Body of pancreas (tissue), 4 donors: ENCODE measurements at regions not wholly inside any gene's neighbourhood (a gene's known extent, or its start where the extent isn't known, plus 50 kb on each side); places are given as distances from the start of the nearest gene placed in this dataset.

Experiments
- POLR2A ChIP-seq, 3 donors: fragments of 450-650 bp; IDR thresholded peaks; one replicate each; pipeline ENCODE4 v1.6.1; 2016; ENCODE audit warnings: antibody characterized with exemption in 3 of 3, mild to moderate bottlenecking in 2 of 3
- TF ChIP-seq, protein P1 (sequence below), 7 experiments: fragments of 450-650 bp in 4 of 7; fragments of 200-600 bp in 3 of 7; sonication (generic) in 3 of 7; IDR thresholded peaks; one replicate each; pipeline ENCODE4 v1.5.1; 2016 to 2019; ENCODE audit warnings: antibody characterized with exemption in 7 of 7

DNA sequence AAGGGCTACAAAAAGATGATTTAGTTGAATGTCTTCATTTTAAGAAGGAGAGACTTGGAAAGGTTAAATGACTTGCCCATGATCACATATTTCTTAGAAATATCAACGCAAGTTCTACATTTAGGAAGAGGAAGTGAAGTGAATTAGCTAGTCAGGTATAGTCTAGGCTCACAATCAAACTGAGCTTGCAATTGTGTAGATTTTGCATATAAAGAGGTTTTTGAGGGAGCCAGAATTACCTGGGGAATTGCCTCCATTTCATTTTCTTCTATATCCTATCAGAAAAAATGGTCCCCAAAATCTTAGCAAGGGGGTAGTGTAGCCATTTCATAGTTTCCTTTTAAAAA, 71.3 kb downstream of the MFAP3 start:
- TF ChIP-seq, protein P1, sequence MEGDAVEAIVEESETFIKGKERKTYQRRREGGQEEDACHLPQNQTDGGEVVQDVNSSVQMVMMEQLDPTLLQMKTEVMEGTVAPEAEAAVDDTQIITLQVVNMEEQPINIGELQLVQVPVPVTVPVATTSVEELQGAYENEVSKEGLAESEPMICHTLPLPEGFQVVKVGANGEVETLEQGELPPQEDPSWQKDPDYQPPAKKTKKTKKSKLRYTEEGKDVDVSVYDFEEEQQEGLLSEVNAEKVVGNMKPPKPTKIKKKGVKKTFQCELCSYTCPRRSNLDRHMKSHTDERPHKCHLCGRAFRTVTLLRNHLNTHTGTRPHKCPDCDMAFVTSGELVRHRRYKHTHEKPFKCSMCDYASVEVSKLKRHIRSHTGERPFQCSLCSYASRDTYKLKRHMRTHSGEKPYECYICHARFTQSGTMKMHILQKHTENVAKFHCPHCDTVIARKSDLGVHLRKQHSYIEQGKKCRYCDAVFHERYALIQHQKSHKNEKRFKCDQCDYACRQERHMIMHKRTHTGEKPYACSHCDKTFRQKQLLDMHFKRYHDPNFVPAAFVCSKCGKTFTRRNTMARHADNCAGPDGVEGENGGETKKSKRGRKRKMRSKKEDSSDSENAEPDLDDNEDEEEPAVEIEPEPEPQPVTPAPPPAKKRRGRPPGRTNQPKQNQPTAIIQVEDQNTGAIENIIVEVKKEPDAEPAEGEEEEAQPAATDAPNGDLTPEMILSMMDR (IDR thresholded peaks at IDR 0.05), result no peak
- no peak for TF ChIP-seq POLR2A (IDR thresholded peaks at IDR 0.05)
